ENCODE measurements at regions not wholly inside any gene's neighbourhood (a gene's known extent, or its start where the extent isn't known, plus 50 kb on each side); places are given as distances from the start of the nearest gene placed in this dataset.

- H3K9ac ChIP-seq = no peak overlapping the region
- no peaks in the 10 kb centered on the region for H3K36me3 ChIP-seq (ENCODE audit: insufficient read depth)
- TF ChIP-seq CTCF (conservative IDR thresholded peaks at IDR 0.05; ENCODE audit: low read depth, low read length) = no peak
- no peaks in the 10 kb centered on the region for H4K20me1 ChIP-seq (ENCODE audit: insufficient read depth)
- H3K4me2 ChIP-seq = no peak overlapping the region
- no peaks in the 10 kb centered on the region for H3K4me1 ChIP-seq (ENCODE audit: low read depth, poor library complexity, severe bottlenecking)
- no peak overlapping the region for H3K4me3 ChIP-seq (IDR thresholded peaks at IDR 0.05; ENCODE audit: insufficient read depth, low read depth, low read length)
- no peak overlapping the region for H3K27ac ChIP-seq
- no peaks in the 10 kb centered on the region for H3K79me2 ChIP-seq (ENCODE audit: insufficient read depth, low read depth)
- H3K27me3 ChIP-seq (ENCODE audit: insufficient read depth, low read depth) = no peaks in the 10 kb centered on the region
- H2AFZ ChIP-seq (ENCODE audit: low read depth) = no peak overlapping the region
Measured at GRCh38 chr10:28798428-28798955, 121.2 kb downstream of the BAMBI start.

- Histone ChIP-seq H2AFZ (ENCODE audit: low read depth) (no peak overlapping the region), H3K27me3 (ENCODE audit: insufficient read depth, low read depth) (no peaks in the 10 kb centered on the region), H3K36me3 (ENCODE audit: insufficient read depth) (no peaks in the 10 kb centered on the region), H4K20me1 (ENCODE audit: insufficient read depth) (no peaks in the 10 kb centered on the region), H3K4me2 (no peak overlapping the region), H3K4me1 (ENCODE audit: low read depth, poor library complexity, severe bottlenecking) (no peaks in the 10 kb centered on the region), H3K79me2 (ENCODE audit: insufficient read depth, low read depth) (no peaks in the 10 kb centered on the region), H3K9ac (no peak overlapping the region), H3K4me3 (IDR thresholded peaks at IDR 0.05; ENCODE audit: insufficient read depth, low read depth, low read length) (no peak overlapping the region), H3K27ac (no peak overlapping the region)
- TF ChIP-seq CTCF (conservative IDR thresholded peaks at IDR 0.05; ENCODE audit: low read depth, low read length) = no peak
Measured at GRCh38 chr10:28798964-28799363, 121.6 kb downstream of the BAMBI start.

- Histone ChIP-seq H3K9ac (no peak overlapping the region), H2AFZ (ENCODE audit: low read depth) (no peak overlapping the region), H4K20me1 (ENCODE audit: insufficient read depth) (no peaks in the 10 kb centered on the region), H3K4me3 (IDR thresholded peaks at IDR 0.05; ENCODE audit: insufficient read depth, low read depth, low read length) (no peak overlapping the region), H3K27ac (no peak overlapping the region), H3K4me1 (ENCODE audit: low read depth, poor library complexity, severe bottlenecking) (peaks cover 7% of the 10 kb centered on the region), H3K27me3 (ENCODE audit: insufficient read depth, low read depth) (no peaks in the 10 kb centered on the region), H3K36me3 (ENCODE audit: insufficient read depth) (no peaks in the 10 kb centered on the region), H3K79me2 (ENCODE audit: insufficient read depth, low read depth) (no peaks in the 10 kb centered on the region), H3K4me2 (no peak overlapping the region)
- TF ChIP-seq CTCF (conservative IDR thresholded peaks at IDR 0.05; ENCODE audit: low read depth, low read length) = no peak
Measured at GRCh38 chr10:28800144-28800543, 122.8 kb downstream of the BAMBI start.

- Histone ChIP-seq H3K4me3 (IDR thresholded peaks at IDR 0.05; ENCODE audit: insufficient read depth, low read depth, low read length) (no peak overlapping the region), H3K9ac (no peak overlapping the region), H3K79me2 (ENCODE audit: insufficient read depth, low read depth) (no peaks in the 10 kb centered on the region), H3K27me3 (ENCODE audit: insufficient read depth, low read depth) (no peaks in the 10 kb centered on the region), H3K36me3 (ENCODE audit: insufficient read depth) (no peaks in the 10 kb centered on the region), H3K27ac (no peak overlapping the region), H4K20me1 (ENCODE audit: insufficient read depth) (no peaks in the 10 kb centered on the region), H3K4me2 (no peak overlapping the region), H2AFZ (ENCODE audit: low read depth) (no peak overlapping the region), H3K4me1 (ENCODE audit: low read depth, poor library complexity, severe bottlenecking) (peaks cover 18% of the 10 kb centered on the region)
- TF ChIP-seq CTCF (conservative IDR thresholded peaks at IDR 0.05; ENCODE audit: low read depth, low read length) = no peak
Measured at GRCh38 chr10:28801247-28801646, 123.9 kb downstream of the BAMBI start.

All from KMS-11 (cell line).